ENCODE measurements at regions not wholly inside any gene's neighbourhood (a gene's known extent, or its start where the extent isn't known, plus 50 kb on each side); places are given as distances from the start of the nearest gene placed in this dataset.

- TF ChIP-seq CTCF (conservative IDR thresholded peaks at IDR 0.05; ENCODE audit: low read depth, low read length) (no peak), EZH2 (IDR thresholded peaks at IDR 0.05; ENCODE audit: borderline replicate concordance, low read depth, low read length, poor library complexity, severe bottlenecking) (no peak)
Measured at GRCh38 chr1:60273185-60273584, 199.6 kb upstream of the C1orf87 start.

All from A673 (cell line).